Type B pancreatic cell (in vitro differentiated cells): ENCODE measurements at regions not wholly inside any gene's neighbourhood (a gene's known extent, or its start where the extent isn't known, plus 50 kb on each side); places are given as distances from the start of the nearest gene placed in this dataset.
"Not testable (repeated sequence)": the region's sequence is repeated elsewhere in the genome, so short reads cannot be mapped to it uniquely, and the experiment has no call there.

Experiments
- DNase-seq: peaks from one replicate; pipeline ENCODE4 v3.0.0; 2021; ENCODE audit warnings: mixed read lengths; ENCODE audit not compliant: unreplicated experiment; ENCODE audit errors: extremely low spot score
- H3K27ac Mint-ChIP-seq: 2 replicates; pipeline ENCODE4 v1.8.0; 2021; ENCODE audit warnings: mild to moderate bottlenecking, mixed read lengths
- H3K27me3 Mint-ChIP-seq: 2 replicates; pipeline ENCODE4 v1.8.0; 2021; ENCODE audit warnings: mixed read lengths
- H3K36me3 Mint-ChIP-seq: 2 replicates; pipeline ENCODE4 v1.8.0; 2021; ENCODE audit warnings: mixed read lengths
- H3K4me1 Mint-ChIP-seq: one replicate; pipeline ENCODE4 v1.8.0; 2021; ENCODE audit warnings: mixed read lengths; ENCODE audit not compliant: unreplicated experiment
- H3K4me3 Mint-ChIP-seq: 2 replicates; pipeline ENCODE4 v1.8.0; 2021; ENCODE audit warnings: mild to moderate bottlenecking, mixed read lengths
- H3K9me3 Mint-ChIP-seq: 2 replicates; pipeline ENCODE4 v1.8.0; 2021; ENCODE audit warnings: mixed read lengths
- TF ChIP-seq, protein P1 (sequence below): fragments of 200-600 bp; sonication (generic); conservative IDR thresholded peaks from 2 replicates; pipeline ENCODE4 v1.5.0; 2021; ENCODE audit warnings: antibody characterized with exemption, mild to moderate bottlenecking

DNA sequence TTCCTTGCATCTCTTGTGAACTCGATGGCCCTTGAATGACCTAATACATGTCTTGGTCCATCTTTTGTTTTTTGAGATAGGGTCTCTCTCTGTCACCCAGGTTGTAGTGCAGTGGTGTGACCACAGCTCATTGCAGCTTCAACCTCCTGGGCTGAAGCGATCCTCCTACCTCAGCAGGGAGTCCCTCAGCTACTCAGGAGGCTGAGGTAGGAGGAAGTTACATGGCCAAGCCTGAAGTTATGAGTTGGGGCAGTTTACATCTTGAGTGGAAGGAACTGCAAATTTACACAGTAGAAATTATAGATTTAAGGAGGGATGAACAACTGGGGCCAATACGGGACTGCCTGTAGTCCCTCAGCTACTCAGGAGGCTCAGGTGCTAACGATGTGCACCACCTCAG lies 97.2 kb upstream of the METTL14 start:
- peaks cover 4% of the 10 kb centered on the region for H3K36me3 Mint-ChIP-seq
- DNase-seq: no peak

DNA sequence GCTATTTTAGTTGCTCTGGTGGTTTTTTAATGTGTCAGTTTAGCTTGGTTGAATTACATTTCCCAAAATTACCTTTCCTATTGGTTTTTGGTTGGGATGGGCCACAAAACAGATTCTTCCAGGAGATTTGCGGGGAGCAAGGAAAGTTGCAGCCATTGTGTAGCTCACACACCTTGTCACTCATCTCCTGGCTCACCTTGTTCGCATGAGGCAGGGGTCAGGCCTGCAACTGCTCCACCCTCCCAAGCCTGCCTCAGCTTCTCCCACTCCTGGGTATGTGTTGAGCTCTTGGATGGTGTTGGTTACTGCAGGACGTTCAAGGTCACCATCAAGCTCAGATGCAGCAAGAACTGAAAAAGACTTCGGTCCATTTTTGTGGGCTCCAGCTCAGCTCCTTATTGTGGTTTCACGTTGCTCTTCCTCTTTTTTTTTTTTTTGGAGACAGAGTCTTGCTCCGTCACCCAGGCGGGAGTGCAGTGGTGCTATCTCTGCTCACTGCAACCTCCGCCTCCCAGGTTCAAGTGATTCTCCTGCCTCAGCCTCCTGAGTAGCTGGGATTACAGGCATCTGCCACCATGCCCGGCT lies 95.6 kb upstream of the METTL14 start:
- Mint-ChIP-seq H3K4me1 (peaks cover 8% of the 10 kb centered on the region), H3K4me3 (no peak overlapping the region), H3K27me3 (peaks cover 25% of the 10 kb centered on the region), H3K36me3 (peaks cover 4% of the 10 kb centered on the region), H3K9me3 (no peaks in the 10 kb centered on the region), H3K27ac (no peak overlapping the region)
- TF ChIP-seq, protein P1, sequence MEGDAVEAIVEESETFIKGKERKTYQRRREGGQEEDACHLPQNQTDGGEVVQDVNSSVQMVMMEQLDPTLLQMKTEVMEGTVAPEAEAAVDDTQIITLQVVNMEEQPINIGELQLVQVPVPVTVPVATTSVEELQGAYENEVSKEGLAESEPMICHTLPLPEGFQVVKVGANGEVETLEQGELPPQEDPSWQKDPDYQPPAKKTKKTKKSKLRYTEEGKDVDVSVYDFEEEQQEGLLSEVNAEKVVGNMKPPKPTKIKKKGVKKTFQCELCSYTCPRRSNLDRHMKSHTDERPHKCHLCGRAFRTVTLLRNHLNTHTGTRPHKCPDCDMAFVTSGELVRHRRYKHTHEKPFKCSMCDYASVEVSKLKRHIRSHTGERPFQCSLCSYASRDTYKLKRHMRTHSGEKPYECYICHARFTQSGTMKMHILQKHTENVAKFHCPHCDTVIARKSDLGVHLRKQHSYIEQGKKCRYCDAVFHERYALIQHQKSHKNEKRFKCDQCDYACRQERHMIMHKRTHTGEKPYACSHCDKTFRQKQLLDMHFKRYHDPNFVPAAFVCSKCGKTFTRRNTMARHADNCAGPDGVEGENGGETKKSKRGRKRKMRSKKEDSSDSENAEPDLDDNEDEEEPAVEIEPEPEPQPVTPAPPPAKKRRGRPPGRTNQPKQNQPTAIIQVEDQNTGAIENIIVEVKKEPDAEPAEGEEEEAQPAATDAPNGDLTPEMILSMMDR: no peak
- DNase-seq: no peak

More for the DNA sequence above, 97.2 kb upstream of the METTL14 start:
- H3K27ac Mint-ChIP-seq: no peak overlapping the region
- H3K4me3 Mint-ChIP-seq: no peak overlapping the region
- TF ChIP-seq, protein P1: no peak
- no peaks in the 10 kb centered on the region for H3K9me3 Mint-ChIP-seq
- H3K27me3 Mint-ChIP-seq: peaks cover 28% of the 10 kb centered on the region
- peaks cover 8% of the 10 kb centered on the region for H3K4me1 Mint-ChIP-seq

DNA sequence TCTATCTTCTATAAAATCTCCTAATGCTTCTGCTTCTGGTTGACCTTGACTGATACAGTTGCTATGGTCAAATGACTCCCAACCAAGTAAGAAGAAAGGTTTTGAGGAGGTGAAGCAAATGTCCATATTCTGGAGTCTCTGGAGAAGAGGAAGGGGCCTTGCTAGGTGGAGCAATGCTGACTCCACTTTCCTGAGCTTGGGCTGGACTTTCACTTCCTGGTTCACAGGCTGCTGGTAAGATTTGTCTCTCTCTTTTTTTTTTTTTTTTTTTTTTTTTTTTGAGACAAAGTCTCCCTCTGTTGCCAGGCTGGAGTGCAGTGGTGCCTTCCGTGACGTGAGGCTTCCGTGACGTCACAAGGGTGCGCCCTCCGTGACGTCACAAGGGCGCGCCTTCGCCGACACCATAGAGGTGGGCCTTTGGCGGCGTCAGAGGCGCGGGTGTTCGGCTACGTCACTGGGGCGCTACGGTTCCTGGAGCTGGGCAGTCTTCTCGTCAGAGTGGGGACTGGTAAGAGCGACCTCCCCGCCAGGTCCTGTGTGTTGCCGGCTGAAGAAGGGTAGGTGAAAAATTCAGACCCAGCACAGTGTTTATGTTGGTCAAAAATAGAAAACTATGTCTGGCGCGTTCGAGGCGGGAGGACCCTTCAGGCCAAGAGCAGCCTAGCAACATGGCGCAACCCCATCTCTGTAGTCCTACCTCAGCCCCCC lies 93.7 kb upstream of the METTL14 start:
- DNase-seq: peak; percentile 97
- peak overlapping the region; percentile 99 for H3K4me3 Mint-ChIP-seq
- not testable (repeated sequence) for H3K4me1 Mint-ChIP-seq, H3K9me3 Mint-ChIP-seq, H3K36me3 Mint-ChIP-seq
- H3K27me3 Mint-ChIP-seq: peaks cover 15% of the 10 kb centered on the region
- TF ChIP-seq, protein P1: peak; percentile 60
- H3K27ac Mint-ChIP-seq: peak overlapping the region; percentile 100

DNA sequence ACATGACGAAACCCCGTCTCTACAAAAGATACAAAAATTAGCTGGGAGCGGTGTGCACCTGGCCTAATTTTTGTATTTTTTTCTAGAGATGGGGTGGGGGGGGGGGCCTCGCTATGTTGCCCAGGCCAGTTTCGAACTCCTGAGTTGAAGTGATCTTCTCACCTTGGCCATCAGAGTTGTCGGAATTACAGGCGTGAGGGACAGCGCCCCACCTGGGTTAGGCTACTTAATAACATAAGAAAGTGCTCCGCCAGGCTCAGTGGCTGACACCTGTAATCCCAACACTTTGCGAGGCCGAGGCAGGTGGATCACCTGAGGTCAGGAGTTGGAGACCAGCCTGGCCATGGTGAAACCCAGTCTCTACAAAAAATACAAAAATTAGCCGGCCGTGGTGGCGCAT lies 92.9 kb upstream of the METTL14 start:
- not testable (repeated sequence) for H3K4me3 Mint-ChIP-seq, H3K4me1 Mint-ChIP-seq, H3K27ac Mint-ChIP-seq, DNase-seq, H3K36me3 Mint-ChIP-seq, H3K9me3 Mint-ChIP-seq
- peaks cover 12% of the 10 kb centered on the region for H3K27me3 Mint-ChIP-seq

DNA sequence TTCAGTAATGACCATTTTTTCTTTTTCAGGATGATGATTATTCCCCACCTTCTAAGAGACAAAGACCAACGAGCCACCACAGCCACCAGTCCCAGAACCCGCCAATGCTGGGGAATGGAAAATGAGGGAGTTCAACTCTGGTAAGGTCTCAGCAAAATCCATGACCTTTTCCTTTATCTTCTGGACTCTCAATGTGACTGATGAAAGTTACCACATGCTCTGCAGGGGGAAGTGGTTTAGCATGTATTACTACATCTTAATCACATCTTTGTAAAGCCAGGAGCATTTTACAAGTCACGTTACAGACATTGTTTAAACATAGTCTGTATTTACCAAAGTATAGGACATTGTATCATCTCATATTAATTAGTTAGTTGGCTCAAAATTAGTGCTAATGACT lies 89.3 kb upstream of the METTL14 start:
- H3K9me3 Mint-ChIP-seq, H3K27ac Mint-ChIP-seq, H3K4me1 Mint-ChIP-seq, H3K4me3 Mint-ChIP-seq, H3K36me3 Mint-ChIP-seq, DNase-seq, H3K27me3 Mint-ChIP-seq: not testable (repeated sequence)

DNA sequence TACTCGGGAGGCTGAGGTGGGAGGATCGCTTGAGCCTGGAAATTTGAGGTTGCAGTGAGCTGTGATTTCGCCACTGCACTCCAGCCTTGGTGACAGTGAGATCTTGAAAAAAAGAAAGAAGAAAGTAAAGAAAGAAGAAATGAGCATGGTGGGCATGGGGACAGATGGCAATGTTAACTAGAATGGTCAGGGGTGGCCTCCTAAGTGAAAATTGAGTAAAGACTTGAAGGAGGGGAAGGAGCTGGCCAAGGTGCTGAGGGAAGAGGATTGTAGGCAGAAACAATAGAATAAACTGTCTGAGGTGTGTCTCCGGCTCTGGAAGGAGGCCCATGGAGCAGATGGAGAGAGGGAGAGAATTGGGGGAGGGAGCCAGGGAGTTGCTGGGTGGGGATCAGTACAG lies 60.1 kb upstream of the METTL14 start:
- H3K4me1 Mint-ChIP-seq, DNase-seq: not testable (repeated sequence)

DNA sequence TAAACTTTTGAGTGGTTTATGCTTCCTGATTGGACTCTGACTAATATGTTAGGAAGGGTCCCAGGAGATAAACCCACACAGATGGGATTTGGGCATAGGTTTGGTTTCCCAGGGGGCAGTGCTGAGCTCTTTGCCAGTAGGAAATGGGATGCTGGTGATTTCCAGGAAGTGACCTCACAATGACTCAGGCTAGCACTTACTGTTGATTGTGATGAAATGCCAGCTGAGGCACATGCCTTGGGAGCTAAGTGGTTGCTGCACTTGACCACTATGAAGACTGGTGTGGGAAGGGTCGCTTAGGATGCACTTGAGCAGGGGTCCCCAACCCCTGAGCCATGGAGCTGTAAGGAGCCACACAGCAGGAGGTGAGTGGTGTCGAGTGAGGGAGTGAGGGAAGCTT lies 55.5 kb upstream of the METTL14 start:
- not testable (repeated sequence) for H3K27me3 Mint-ChIP-seq, H3K9me3 Mint-ChIP-seq, H3K4me1 Mint-ChIP-seq, DNase-seq, H3K4me3 Mint-ChIP-seq, H3K36me3 Mint-ChIP-seq
- peak overlapping the region; percentile 86 for H3K27ac Mint-ChIP-seq

More for the DNA sequence above, 60.1 kb upstream of the METTL14 start:
- not testable (repeated sequence) for H3K9me3 Mint-ChIP-seq, H3K36me3 Mint-ChIP-seq, H3K4me3 Mint-ChIP-seq, H3K27ac Mint-ChIP-seq, H3K27me3 Mint-ChIP-seq

DNA sequence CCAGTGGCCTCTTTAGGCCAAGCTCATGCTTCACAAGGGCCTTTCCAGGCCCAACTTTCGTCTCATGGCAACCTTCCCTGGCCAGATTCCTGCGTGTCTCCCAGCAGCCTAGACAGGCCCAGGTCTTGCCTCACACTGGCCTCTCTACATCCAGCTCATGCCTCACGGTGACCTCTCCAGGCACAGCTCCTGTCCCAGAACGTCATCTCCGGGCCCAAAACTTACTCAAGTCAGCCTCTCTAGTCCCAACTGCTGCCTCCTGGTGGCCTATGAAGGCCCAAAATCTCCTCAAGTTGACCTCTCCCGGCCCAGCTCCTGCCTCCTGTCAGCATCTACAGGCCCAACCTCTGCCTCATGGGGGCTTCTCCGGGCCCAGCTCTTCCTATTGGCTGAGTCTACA lies 54.3 kb upstream of the METTL14 start:
- not testable (repeated sequence) for H3K4me1 Mint-ChIP-seq, H3K36me3 Mint-ChIP-seq, H3K27ac Mint-ChIP-seq, DNase-seq, H3K27me3 Mint-ChIP-seq, H3K4me3 Mint-ChIP-seq, H3K9me3 Mint-ChIP-seq

DNA sequence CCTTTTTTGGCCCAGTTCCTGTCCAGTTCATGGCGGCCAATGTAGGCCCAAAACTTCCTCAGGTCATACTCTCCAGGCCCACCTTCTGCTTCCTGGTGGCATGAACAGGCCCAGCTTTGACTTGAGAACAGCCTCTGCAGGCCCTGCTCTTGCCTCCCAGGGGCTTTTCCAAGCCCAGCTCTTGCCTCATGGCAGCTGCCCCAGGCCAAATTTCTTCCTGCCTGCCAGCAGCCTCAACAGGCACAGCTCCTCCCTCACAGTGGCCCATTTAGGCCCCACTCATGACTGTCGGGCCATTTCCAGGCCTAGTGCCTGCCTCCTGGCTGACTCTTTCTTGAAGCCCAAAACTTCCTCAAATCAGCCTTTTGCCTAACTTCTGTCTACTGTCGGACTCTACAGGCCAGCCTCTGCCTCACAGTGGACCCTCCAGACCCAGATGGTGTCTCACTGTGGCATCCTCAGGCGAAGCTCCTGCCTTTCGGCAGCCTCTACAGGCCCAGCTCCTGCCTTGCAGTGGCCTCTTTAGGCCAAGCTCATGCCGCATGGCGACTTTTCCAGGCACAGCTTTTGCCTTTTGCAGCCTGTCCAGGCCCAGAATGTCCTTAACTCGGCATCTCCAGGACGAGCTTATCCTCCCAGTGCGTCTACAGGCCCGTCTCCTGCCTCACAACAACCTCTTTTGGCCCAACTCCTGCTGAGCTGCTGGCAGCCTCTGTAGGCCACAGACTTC lies 53.7 kb upstream of the METTL14 start:
- H3K36me3 Mint-ChIP-seq, H3K4me1 Mint-ChIP-seq, DNase-seq, H3K27me3 Mint-ChIP-seq, H3K27ac Mint-ChIP-seq, H3K4me3 Mint-ChIP-seq, H3K9me3 Mint-ChIP-seq: not testable (repeated sequence)

DNA sequence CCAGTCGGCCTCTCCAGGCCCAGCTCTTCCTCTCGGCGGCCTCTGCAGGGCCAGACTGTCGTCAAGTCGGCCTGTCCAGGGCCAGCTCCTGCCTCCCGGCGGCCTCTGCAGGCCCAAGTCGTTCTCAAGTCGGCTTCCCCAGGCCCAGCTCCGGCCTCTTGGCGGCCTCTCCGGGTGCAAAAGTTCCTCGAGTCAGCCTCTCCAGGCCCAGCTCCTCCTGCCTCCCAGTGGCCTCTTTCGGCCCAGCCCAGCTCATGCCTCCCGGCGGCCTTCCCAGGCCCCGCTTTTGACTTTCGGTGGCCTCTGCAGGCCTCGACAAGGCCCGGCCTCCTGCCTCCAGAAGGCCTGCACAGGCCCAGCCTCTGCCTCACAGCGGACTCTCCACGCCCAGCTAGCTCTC lies 51.7 kb upstream of the METTL14 start:
- H3K9me3 Mint-ChIP-seq, H3K27ac Mint-ChIP-seq, H3K4me3 Mint-ChIP-seq, H3K27me3 Mint-ChIP-seq, DNase-seq, H3K36me3 Mint-ChIP-seq, H3K4me1 Mint-ChIP-seq: not testable (repeated sequence)
